CD4-positive, alpha-beta memory T cell (primary cell): ENCODE measurements at regions not wholly inside any gene's neighbourhood (a gene's known extent, or its start where the extent isn't known, plus 50 kb on each side); places are given as distances from the start of the nearest gene placed in this dataset.

ENCODE experiments used
- CTCF ChIA-PET: fragments of 350-600 bp; sonication (Branson Sonifier 250); formaldehyde crosslinking; loops from one replicate; lab custom pipeline; 2021; ENCODE audit warnings: inconsistent platforms; ENCODE audit not compliant: partially characterized antibody; lab: Charles Lee
- POLR2A ChIA-PET: fragments of 350-600 bp; sonication (Branson Sonifier 250); formaldehyde crosslinking; loops from one replicate; lab custom pipeline; 2021; ENCODE audit not compliant: partially characterized antibody; lab: Charles Lee
- DNase-seq, 5 donors: peaks; one replicate each; pipeline versions ENCODE4 v3.0.0 to v3.0.0-alpha.2; 2020 to 2022; ENCODE audit warnings: mixed read lengths in 1 of 5
- H3K27ac ChIP-seq: one replicate; pipeline ENCODE4 v1.7.0; 2013; ENCODE audit warnings: low read depth, low read length
- H3K27me3 ChIP-seq: 2 replicates; pipeline ENCODE4 v1.7.0; 2013; ENCODE audit warnings: mild to moderate bottlenecking, low read length, moderate library complexity; ENCODE audit not compliant: insufficient read depth
- H3K36me3 ChIP-seq: 2 replicates; pipeline ENCODE4 v1.7.0; 2013; ENCODE audit warnings: mild to moderate bottlenecking, low read length, moderate library complexity; ENCODE audit not compliant: insufficient read depth
- H3K4me1 ChIP-seq: 2 replicates; pipeline ENCODE4 v1.7.0; 2013; ENCODE audit warnings: mild to moderate bottlenecking, low read length, moderate library complexity; ENCODE audit not compliant: insufficient read depth
- H3K4me3 ChIP-seq, 2 donors: one replicate each; pipeline ENCODE4 v1.7.0; 2013; ENCODE audit warnings: low read length in 2 of 2, mild to moderate bottlenecking in 1 of 2
- H3K9me3 ChIP-seq, 2 donors: one replicate each; pipeline ENCODE4 v1.7.0; 2013; ENCODE audit warnings: low read length in 2 of 2, control low read depth in 1 of 2; ENCODE audit not compliant: control insufficient read depth in 1 of 2
- H3K27ac Mint-ChIP-seq, 7 donors: one replicate each; pipeline ENCODE4 v1.8.0; 2020 to 2021; ENCODE audit warnings: mixed read lengths in 7 of 7, mild to moderate bottlenecking in 6 of 7, inconsistent platforms in 3 of 7, moderate library complexity in 3 of 7
- H3K27me3 Mint-ChIP-seq, 2 donors: one replicate each; pipeline ENCODE4 v1.8.0; 2020 to 2021; ENCODE audit warnings: mixed read lengths in 2 of 2
- H3K36me3 Mint-ChIP-seq, 2 donors: one replicate each; pipeline ENCODE4 v1.8.0; 2020 to 2021; ENCODE audit warnings: mixed read lengths in 2 of 2, inconsistent platforms in 1 of 2, mild to moderate bottlenecking in 1 of 2
- H3K4me1 Mint-ChIP-seq, 4 donors: one replicate each; pipeline ENCODE4 v1.8.0; 2020 to 2021; ENCODE audit warnings: mixed read lengths in 4 of 4, mild to moderate bottlenecking in 1 of 4
- H3K4me3 Mint-ChIP-seq, 8 donors: one replicate each; pipeline ENCODE4 v1.8.0; 2020 to 2021; ENCODE audit warnings: mixed read lengths in 8 of 8, mild to moderate bottlenecking in 7 of 8, moderate library complexity in 6 of 8, inconsistent platforms in 3 of 8
- H3K9me3 Mint-ChIP-seq, 8 donors: one replicate each; pipeline ENCODE4 v1.8.0; 2020 to 2021; ENCODE audit warnings: mixed read lengths in 8 of 8, mild to moderate bottlenecking in 5 of 8, inconsistent platforms in 3 of 8, moderate library complexity in 1 of 8
- intact Hi-C: fragments of 100-400 bp; cut with micrococcal nuclease; formaldehyde crosslinking; loops from one replicate; pipeline ENCODE4 v1.15.1; 2023

GRCh38 chr7:101743995-101744360 lies 73.4 kb upstream of the CUX1 start:
- Mint-ChIP-seq H3K27me3 (peaks cover 0 to 1% of the 10 kb centered on the region in 2 donors), H3K36me3 (no peaks in the 10 kb centered on the region), H3K4me1 (peaks cover 2 to 10% (median 6%) of the 10 kb centered on the region in 4 donors), H3K9me3 (no peaks in the 10 kb centered on the region), H3K4me3 (peak overlapping the region in 6 of 8 donors; percentile 17 to 86 (median 64)), H3K27ac (no peak overlapping the region)
- intact Hi-C loops, result loop anchor here (1.0 to 2.0 kb wide), 3 partner anchors 55 to 113 kb away; no protein-coding TSS in a partner anchor
- POLR2A ChIA-PET, result interaction anchor here (0.6 to 3.0 kb wide), 6 partner anchors 14 to 113 kb away, joined by 3 to 18 read pairs (median 3); partner anchors contain the start of gene CUX1
- CTCF ChIA-PET, result interaction anchor here (0.7 to 4.0 kb wide), 20 partner anchors 9 to 142 kb away, joined by 3 to 32 read pairs (median 4); partner anchors contain the start of gene CUX1
- no peak for DNase-seq
- peaks cover 14% of the 10 kb centered on the region for H3K4me1 ChIP-seq
- no peak overlapping the region for H3K4me3 ChIP-seq
- H3K9me3 ChIP-seq, result no peaks in the 10 kb centered on the region
- H3K27ac ChIP-seq, result no peak overlapping the region
- H3K36me3 ChIP-seq, result no peaks in the 10 kb centered on the region
- no peaks in the 10 kb centered on the region for H3K27me3 ChIP-seq

- no peaks in the 10 kb centered on the region for H3K9me3 ChIP-seq
Observed at GRCh38 chr7:101744588-101744987, 72.8 kb upstream of the CUX1 start.

GRCh38 chr7:101746314-101746713 lies 71.1 kb upstream of the CUX1 start:
- intact Hi-C loops, result no loop called here
- DNase-seq, result no peak
- no peaks in the 10 kb centered on the region for H3K36me3 Mint-ChIP-seq
- H3K36me3 ChIP-seq, result no peaks in the 10 kb centered on the region
- H3K4me1 Mint-ChIP-seq, result peaks cover 0 to 5% (median 2%) of the 10 kb centered on the region in 4 donors
- H3K9me3 ChIP-seq, result no peaks in the 10 kb centered on the region
- H3K27ac ChIP-seq, result no peak overlapping the region
- ChIA-PET POLR2A (no interaction called here), CTCF (interaction anchor here (0.9 kb wide), 1 partner anchor 68 kb away, joined by 4 read pairs; no protein-coding TSS in a partner anchor)
- H3K4me1 ChIP-seq, result peaks cover 7% of the 10 kb centered on the region
- no peak overlapping the region for H3K27ac Mint-ChIP-seq
- no peak overlapping the region for H3K4me3 Mint-ChIP-seq
- no peaks in the 10 kb centered on the region for H3K9me3 Mint-ChIP-seq
- peaks cover 1 to 2% of the 10 kb centered on the region in 2 donors for H3K27me3 Mint-ChIP-seq
- H3K4me3 ChIP-seq, result no peak overlapping the region
- no peaks in the 10 kb centered on the region for H3K27me3 ChIP-seq

More at GRCh38 chr7:101744588-101744987, 72.8 kb upstream of the CUX1 start:
- Histone ChIP-seq H3K4me1 (peaks cover 14% of the 10 kb centered on the region), H3K27ac (no peak overlapping the region), H3K4me3 (no peak overlapping the region), H3K36me3 (no peaks in the 10 kb centered on the region), H3K27me3 (no peaks in the 10 kb centered on the region)
- intact Hi-C loops, result no loop called here
- ChIA-PET CTCF (interaction anchor here (0.8 to 4.0 kb wide), 7 partner anchors 20 to 142 kb away, joined by 3 to 32 read pairs (median 5); partner anchors contain the start of gene CUX1), POLR2A (interaction anchor here (1.9 to 3.0 kb wide), 2 partner anchors 70 to 72 kb away, joined by 9 to 18 read pairs; partner anchors contain the start of gene CUX1)
- Mint-ChIP-seq H3K27me3 (peaks cover 1 to 2% of the 10 kb centered on the region in 2 donors), H3K4me1 (peaks cover 2 to 10% (median 6%) of the 10 kb centered on the region in 4 donors), H3K36me3 (no peaks in the 10 kb centered on the region), H3K4me3 (peak overlapping the region in 3 of 8 donors; percentile 17 to 48 (median 30)), H3K9me3 (no peaks in the 10 kb centered on the region), H3K27ac (no peak overlapping the region)
- no peak for DNase-seq

- Histone ChIP-seq H3K36me3 (no peaks in the 10 kb centered on the region), H3K9me3 (no peaks in the 10 kb centered on the region), H3K27ac (no peak overlapping the region), H3K27me3 (no peaks in the 10 kb centered on the region), H3K4me3 (no peak overlapping the region), H3K4me1 (peaks cover 6% of the 10 kb centered on the region)
- no peak overlapping the region for H3K4me3 Mint-ChIP-seq
- peaks cover 1 to 2% of the 10 kb centered on the region in 2 donors for H3K27me3 Mint-ChIP-seq
- peaks cover 0 to 5% (median 2%) of the 10 kb centered on the region in 4 donors for H3K4me1 Mint-ChIP-seq
- intact Hi-C loops, result no loop called here
- ChIA-PET POLR2A (no interaction called here), CTCF (interaction anchor here (0.9 kb wide), 1 partner anchor 67 kb away, joined by 4 read pairs; no protein-coding TSS in a partner anchor)
- no peak for DNase-seq
- H3K36me3 Mint-ChIP-seq, result no peaks in the 10 kb centered on the region
- H3K27ac Mint-ChIP-seq, result no peak overlapping the region
- H3K9me3 Mint-ChIP-seq, result no peaks in the 10 kb centered on the region
Observed at GRCh38 chr7:101747053-101747878, 70.2 kb upstream of the CUX1 start.

GRCh38 chr7:101747879-101748345 lies 69.5 kb upstream of the CUX1 start:
- Histone ChIP-seq H3K27ac (no peak overlapping the region), H3K36me3 (no peaks in the 10 kb centered on the region), H3K9me3 (no peaks in the 10 kb centered on the region), H3K4me3 (no peak overlapping the region), H3K4me1 (peaks cover under 1% of the 10 kb centered on the region), H3K27me3 (no peaks in the 10 kb centered on the region)
- H3K9me3 Mint-ChIP-seq, result no peaks in the 10 kb centered on the region
- intact Hi-C loops, result no loop called here
- no peak overlapping the region for H3K27ac Mint-ChIP-seq
- H3K4me3 Mint-ChIP-seq, result no peak overlapping the region
- DNase-seq, result no peak
- H3K4me1 Mint-ChIP-seq, result peaks cover 0 to 5% (median 2%) of the 10 kb centered on the region in 4 donors
- H3K27me3 Mint-ChIP-seq, result peaks cover 1 to 2% of the 10 kb centered on the region in 2 donors
- POLR2A ChIA-PET, result no interaction called here
- CTCF ChIA-PET, result no interaction called here
- H3K36me3 Mint-ChIP-seq, result no peaks in the 10 kb centered on the region

GRCh38 chr7:101749891-101750290 lies 67.5 kb upstream of the CUX1 start:
- Histone ChIP-seq H3K27me3 (no peaks in the 10 kb centered on the region), H3K36me3 (no peaks in the 10 kb centered on the region), H3K4me1 (no peaks in the 10 kb centered on the region), H3K27ac (no peak overlapping the region), H3K9me3 (no peaks in the 10 kb centered on the region), H3K4me3 (no peak overlapping the region)
- DNase-seq, result no peak
- ChIA-PET POLR2A (no interaction called here), CTCF (no interaction called here)
- H3K36me3 Mint-ChIP-seq, result no peaks in the 10 kb centered on the region
- H3K4me1 Mint-ChIP-seq, result peaks cover 4 to 13% (median 10%) of the 10 kb centered on the region in 4 donors
- intact Hi-C loops, result no loop called here
- no peak overlapping the region for H3K4me3 Mint-ChIP-seq
- H3K27me3 Mint-ChIP-seq, result peaks cover 1 to 4% of the 10 kb centered on the region in 2 donors
- H3K27ac Mint-ChIP-seq, result no peak overlapping the region
- no peaks in the 10 kb centered on the region for H3K9me3 Mint-ChIP-seq

- POLR2A ChIA-PET, result no interaction called here
- Histone ChIP-seq H3K27ac (no peak overlapping the region), H3K4me1 (no peaks in the 10 kb centered on the region), H3K4me3 (no peak overlapping the region), H3K27me3 (no peaks in the 10 kb centered on the region), H3K9me3 (no peaks in the 10 kb centered on the region), H3K36me3 (no peaks in the 10 kb centered on the region)
- Mint-ChIP-seq H3K9me3 (no peaks in the 10 kb centered on the region), H3K4me3 (peak overlapping the region in 1 of 8 donors; percentile 26), H3K27me3 (peaks cover 0 to 4% of the 10 kb centered on the region in 2 donors), H3K4me1 (peaks cover 4 to 12% (median 9%) of the 10 kb centered on the region in 4 donors), H3K27ac (no peak overlapping the region), H3K36me3 (no peaks in the 10 kb centered on the region)
- CTCF ChIA-PET, result interaction anchor here (2.0 kb wide), 1 partner anchor 10 kb away, joined by 8 read pairs; no protein-coding TSS in a partner anchor
- intact Hi-C loops, result no loop called here
- DNase-seq, result no peak
Observed at GRCh38 chr7:101753316-101753715, 64.1 kb upstream of the CUX1 start.
